ENCODE measurements at regions not wholly inside any gene's neighbourhood (a gene's known extent, or its start where the extent isn't known, plus 50 kb on each side); places are given as distances from the start of the nearest gene placed in this dataset.

DNA sequence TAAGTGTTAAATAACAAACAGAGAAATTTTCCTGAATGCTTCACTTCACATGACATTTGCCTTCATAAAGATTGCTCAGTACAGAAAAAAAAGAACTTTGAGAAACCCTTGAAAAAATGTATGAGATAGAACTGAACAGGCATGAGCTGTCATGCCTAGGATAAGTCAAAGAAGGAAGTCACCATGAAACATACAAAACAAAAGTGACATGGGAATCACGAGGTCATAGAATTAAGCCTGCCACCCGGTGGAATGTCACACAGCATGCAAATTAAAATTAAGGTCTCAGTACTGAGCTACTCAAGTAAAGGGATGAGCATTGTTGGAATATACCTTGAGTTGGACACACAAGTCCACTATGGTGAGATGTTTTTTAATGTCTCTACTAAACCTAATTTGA is 652.5 kb upstream of the NECTIN3 start:
- no peak overlapping the region for H3K4me3 ChIP-seq (replicated peaks; ENCODE audit: insufficient read depth, low read length)
- no peak overlapping the region for H3K27ac ChIP-seq (replicated peaks)
- TF ChIP-seq, protein P1, sequence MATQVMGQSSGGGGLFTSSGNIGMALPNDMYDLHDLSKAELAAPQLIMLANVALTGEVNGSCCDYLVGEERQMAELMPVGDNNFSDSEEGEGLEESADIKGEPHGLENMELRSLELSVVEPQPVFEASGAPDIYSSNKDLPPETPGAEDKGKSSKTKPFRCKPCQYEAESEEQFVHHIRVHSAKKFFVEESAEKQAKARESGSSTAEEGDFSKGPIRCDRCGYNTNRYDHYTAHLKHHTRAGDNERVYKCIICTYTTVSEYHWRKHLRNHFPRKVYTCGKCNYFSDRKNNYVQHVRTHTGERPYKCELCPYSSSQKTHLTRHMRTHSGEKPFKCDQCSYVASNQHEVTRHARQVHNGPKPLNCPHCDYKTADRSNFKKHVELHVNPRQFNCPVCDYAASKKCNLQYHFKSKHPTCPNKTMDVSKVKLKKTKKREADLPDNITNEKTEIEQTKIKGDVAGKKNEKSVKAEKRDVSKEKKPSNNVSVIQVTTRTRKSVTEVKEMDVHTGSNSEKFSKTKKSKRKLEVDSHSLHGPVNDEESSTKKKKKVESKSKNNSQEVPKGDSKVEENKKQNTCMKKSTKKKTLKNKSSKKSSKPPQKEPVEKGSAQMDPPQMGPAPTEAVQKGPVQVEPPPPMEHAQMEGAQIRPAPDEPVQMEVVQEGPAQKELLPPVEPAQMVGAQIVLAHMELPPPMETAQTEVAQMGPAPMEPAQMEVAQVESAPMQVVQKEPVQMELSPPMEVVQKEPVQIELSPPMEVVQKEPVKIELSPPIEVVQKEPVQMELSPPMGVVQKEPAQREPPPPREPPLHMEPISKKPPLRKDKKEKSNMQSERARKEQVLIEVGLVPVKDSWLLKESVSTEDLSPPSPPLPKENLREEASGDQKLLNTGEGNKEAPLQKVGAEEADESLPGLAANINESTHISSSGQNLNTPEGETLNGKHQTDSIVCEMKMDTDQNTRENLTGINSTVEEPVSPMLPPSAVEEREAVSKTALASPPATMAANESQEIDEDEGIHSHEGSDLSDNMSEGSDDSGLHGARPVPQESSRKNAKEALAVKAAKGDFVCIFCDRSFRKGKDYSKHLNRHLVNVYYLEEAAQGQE (IDR thresholded peaks at IDR 0.05; ENCODE audit: insufficient replicate concordance, low read depth), result no peak
- TF ChIP-seq, protein P2, sequence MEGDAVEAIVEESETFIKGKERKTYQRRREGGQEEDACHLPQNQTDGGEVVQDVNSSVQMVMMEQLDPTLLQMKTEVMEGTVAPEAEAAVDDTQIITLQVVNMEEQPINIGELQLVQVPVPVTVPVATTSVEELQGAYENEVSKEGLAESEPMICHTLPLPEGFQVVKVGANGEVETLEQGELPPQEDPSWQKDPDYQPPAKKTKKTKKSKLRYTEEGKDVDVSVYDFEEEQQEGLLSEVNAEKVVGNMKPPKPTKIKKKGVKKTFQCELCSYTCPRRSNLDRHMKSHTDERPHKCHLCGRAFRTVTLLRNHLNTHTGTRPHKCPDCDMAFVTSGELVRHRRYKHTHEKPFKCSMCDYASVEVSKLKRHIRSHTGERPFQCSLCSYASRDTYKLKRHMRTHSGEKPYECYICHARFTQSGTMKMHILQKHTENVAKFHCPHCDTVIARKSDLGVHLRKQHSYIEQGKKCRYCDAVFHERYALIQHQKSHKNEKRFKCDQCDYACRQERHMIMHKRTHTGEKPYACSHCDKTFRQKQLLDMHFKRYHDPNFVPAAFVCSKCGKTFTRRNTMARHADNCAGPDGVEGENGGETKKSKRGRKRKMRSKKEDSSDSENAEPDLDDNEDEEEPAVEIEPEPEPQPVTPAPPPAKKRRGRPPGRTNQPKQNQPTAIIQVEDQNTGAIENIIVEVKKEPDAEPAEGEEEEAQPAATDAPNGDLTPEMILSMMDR (IDR thresholded peaks at IDR 0.05; ENCODE audit: insufficient read depth, low read length), result no peak
- TF ChIP-seq GABPA (IDR thresholded peaks at IDR 0.05; ENCODE audit: low read depth), result no peak
- no peak for TF ChIP-seq POLR2AphosphoS5 (IDR thresholded peaks at IDR 0.05; ENCODE audit: low read depth)
- TF ChIP-seq SPI1 (IDR thresholded peaks at IDR 0.05; ENCODE audit: borderline replicate concordance, low read depth), result no peak; the same call in 1 of the 2 replicates
- no peaks in the 10 kb centered on the region for H3K27me3 ChIP-seq (ENCODE audit: insufficient read depth, poor library complexity, severe bottlenecking)
- no peak for DNase-seq (ENCODE audit: low read depth in 1 of 2, low spot score in 1 of 2)

DNA sequence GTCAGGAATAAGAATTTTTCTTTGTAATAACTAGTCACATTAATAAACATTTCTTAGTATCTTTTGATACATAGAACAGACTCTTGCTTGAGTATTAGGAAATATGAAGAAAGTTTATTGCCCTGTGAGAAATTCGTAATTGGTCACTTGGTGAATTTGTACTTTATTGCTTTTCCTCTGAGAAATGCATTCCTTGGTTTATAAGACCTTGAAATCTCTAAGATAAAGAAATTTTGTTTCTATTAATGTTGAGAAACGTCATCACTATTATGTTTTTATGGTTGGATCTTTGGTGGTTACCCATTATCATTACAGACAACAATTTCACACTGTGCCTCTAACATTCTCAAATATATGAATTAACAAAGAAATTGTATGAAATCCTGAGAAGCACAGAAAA is 652.0 kb upstream of the NECTIN3 start:
- Histone ChIP-seq H3K4me3 (replicated peaks; ENCODE audit: insufficient read depth, low read length) (no peak overlapping the region), H3K27me3 (ENCODE audit: insufficient read depth, poor library complexity, severe bottlenecking) (no peaks in the 10 kb centered on the region), H3K27ac (replicated peaks) (no peak overlapping the region)
- TF ChIP-seq POLR2AphosphoS5 (IDR thresholded peaks at IDR 0.05; ENCODE audit: low read depth) (no peak), SPI1 (IDR thresholded peaks at IDR 0.05; ENCODE audit: borderline replicate concordance, low read depth) (no peak), GABPA (IDR thresholded peaks at IDR 0.05; ENCODE audit: low read depth) (no peak)
- TF ChIP-seq, protein P2 (IDR thresholded peaks at IDR 0.05; ENCODE audit: insufficient read depth, low read length), result no peak
- TF ChIP-seq, protein P1 (IDR thresholded peaks at IDR 0.05; ENCODE audit: insufficient replicate concordance, low read depth), result no peak
- no peak for DNase-seq (ENCODE audit: low read depth in 1 of 2, low spot score in 1 of 2)

DNA sequence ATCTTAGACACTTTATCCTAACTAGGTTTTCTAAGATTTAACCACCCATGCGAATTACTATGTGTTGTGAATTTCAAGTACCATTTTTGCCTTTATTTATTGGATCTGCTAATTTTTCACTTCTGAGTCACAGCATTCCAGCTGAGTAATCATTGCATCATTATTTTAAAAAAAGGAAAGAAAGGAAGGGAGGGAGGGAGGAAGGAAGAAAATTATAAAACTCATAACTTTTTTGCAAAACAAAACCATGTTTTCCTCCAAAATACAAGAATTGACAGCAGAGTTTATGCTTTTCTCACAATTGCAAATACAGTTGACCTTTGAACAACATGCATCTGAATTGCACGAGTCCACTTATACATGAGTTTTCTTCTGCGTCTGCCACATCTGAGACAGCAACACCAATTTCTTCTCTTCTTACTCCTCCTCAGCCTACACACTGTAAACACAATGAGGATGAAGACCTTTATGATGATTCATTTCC is 651.4 kb upstream of the NECTIN3 start:
- no peak for DNase-seq (ENCODE audit: low read depth in 1 of 2, low spot score in 1 of 2)
- no peaks in the 10 kb centered on the region for H3K27me3 ChIP-seq (ENCODE audit: insufficient read depth, poor library complexity, severe bottlenecking)
- H3K4me3 ChIP-seq (replicated peaks; ENCODE audit: insufficient read depth, low read length), result no peak overlapping the region
- H3K27ac ChIP-seq (replicated peaks), result no peak overlapping the region
- TF ChIP-seq, protein P2 (IDR thresholded peaks at IDR 0.05; ENCODE audit: insufficient read depth, low read length), result no peak
- TF ChIP-seq POLR2AphosphoS5 (IDR thresholded peaks at IDR 0.05; ENCODE audit: low read depth) (no peak), SPI1 (IDR thresholded peaks at IDR 0.05; ENCODE audit: borderline replicate concordance, low read depth) (no peak), GABPA (IDR thresholded peaks at IDR 0.05; ENCODE audit: low read depth) (no peak)
- TF ChIP-seq, protein P1 (IDR thresholded peaks at IDR 0.05; ENCODE audit: insufficient replicate concordance, low read depth), result no peak
